Epidermal melanocyte (primary cell): ENCODE measurements at regions not wholly inside any gene's neighbourhood (a gene's known extent, or its start where the extent isn't known, plus 50 kb on each side); places are given as distances from the start of the nearest gene placed in this dataset.

Experiments
- DNase-seq: peaks from one replicate; pipeline ENCODE4 v3.0.0; 2011; ENCODE audit warnings: low spot score; ENCODE audit not compliant: insufficient read length

DNA sequence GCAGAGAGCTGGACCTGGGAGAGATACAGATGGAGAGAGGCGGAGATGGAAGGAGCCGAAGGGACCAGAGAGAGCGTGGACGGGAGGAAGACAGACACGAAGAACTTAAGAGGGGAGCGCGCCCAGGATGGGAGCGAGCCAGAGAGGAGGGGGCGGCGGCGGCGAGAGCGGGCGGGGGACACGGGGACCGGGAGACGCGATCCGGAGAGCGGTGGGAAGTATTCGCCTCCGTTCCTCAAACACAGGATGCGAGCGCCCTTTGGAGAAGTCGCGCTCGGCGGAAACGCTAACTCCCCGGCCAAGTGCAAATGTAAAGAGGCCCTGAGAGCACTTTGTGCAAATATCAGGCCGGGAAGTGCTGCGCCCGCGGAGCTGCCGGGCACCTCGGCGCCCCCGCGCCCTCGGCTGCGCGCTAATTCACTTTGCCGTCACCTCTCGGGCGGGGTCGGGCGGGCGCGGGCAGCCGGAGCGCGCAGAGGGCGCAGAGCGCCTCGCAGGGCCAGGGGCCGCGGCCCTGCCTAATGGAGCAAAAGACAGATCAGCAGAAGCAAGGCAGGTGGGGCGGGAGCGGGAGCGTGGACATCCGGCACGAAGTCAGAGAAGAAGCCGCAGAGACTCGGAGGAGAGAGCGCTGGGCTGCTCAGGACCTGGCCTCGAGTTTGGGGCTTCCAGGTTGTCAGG is 281.2 kb downstream of the RRAGC start:
- no peak for DNase-seq

DNA sequence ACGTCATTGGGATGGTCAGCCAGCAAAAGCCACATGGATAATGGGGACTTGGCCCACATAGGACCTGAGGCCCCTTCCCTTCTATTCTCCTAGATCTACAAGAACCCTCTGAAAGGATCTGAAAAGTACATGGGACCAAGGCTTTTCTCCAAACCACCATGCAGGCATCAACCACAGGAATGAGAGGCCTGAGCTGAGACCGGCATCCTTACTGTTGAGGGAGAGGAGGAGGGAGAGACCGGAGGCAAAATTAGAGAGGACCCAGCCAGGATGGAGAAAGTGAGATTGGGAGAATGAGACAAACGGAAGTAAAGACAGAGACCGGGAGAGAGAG is 281.7 kb downstream of the RRAGC start:
- DNase-seq, result no peak

DNA sequence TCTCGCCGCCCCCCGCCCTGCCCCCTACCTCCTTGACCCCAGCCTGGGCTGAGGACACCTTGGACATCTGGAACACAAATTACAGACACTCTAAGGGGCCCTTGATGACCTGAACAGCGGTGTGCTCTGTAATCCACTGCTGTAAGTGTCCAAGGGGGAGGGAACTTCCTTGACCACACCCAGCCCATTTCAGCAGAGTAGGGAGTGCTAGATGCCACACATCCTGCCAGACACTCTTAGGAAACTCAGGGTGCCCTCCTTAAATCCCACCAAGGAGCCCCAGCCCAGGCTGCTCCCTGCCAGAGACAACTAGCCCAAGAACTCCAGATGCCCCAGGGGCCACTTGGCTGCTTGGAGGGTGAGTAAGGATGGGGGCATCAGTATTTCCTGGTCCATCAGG is 282.2 kb downstream of the RRAGC start:
- no peak for DNase-seq

DNA sequence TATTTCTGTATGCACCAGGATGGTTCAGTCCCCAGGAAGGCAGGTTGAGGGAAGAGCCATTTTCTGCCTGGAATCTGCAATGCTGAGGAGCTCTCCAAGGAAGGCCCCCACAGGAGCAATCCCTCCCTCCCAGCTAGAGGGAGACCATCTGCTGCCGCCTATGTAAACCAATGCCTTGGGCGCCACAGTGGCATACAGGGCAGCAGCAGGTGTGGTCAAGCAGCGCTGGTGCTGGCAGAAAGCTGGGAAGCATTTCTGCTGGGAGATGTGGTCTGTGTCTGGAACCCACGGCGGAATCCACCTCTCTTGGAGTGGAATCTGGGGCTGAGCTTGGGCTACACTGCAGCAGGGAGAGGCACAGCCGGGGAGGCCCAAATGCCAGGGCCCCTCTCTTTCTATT is 283.3 kb downstream of the RRAGC start:
- DNase-seq, result no peak

DNA sequence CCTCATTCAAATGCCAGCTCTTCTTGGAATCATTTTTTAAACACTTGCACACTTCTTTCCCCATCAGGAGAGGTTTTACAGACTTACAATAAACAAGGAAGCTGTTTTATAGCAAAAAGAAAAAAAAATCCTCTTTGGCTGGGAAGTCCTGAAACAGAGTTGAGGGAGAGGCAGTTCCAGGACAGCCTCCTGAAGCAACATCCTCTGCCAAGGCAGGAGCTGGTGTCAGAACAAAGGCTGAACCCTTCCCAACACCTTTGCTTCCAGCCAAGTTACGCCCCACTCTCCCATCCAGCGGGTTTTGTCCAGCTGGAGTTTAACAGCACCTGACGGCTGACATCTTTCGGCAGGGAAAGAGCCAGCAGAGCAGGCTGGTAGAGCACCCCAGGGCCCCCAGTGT is 287.8 kb downstream of the RRAGC start:
- no peak for DNase-seq

DNA sequence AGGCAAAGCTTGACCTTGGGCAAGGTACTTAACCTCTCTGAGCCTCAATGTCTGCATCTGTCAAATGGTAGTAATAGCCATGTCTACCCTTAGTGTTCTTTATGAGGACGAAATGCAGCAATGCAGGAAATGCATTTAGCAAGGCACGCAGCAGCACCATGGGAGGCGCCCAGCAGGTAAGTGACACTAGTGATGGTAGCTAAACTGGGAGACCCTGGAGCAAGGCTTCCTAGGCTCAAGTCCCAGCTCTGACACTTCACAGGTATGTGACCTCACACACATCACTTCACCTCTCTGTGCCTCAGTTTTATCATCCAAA is 289.0 kb downstream of the RRAGC start:
- DNase-seq, result no peak

DNA sequence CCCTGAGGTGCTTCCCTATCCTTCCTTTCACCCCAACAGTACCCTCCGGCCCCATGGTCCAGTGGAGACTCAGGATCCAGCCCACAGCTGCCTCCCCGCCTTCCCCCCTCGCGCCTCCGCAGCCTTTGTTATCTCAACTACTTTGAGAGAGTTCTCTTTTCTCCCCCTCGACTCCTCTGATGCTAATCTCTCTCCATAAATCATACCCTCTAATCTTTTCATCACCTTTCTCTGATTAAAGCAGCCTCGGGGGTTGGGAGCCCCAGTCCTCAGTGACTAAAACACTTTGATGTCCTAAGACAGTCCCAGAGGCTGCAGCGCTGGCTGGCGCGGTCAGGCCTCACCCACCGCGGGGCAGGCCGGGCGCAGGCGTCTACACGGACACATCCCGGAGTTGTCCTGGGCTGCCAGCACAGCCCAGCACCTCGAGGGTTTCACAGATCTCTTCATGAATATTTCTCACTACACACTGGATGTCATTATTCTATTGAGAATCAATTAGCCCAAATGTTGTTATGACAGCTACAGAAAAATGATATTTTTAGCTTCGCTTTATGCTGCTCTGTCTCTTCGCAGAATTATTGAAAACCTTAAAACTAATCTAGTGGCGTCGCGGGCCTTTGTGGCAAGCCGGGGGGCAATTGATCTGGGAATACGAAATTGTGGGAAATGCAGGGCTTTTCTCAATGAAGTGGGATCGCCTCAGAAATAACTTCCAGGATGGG is 289.5 kb downstream of the RRAGC start:
- no peak for DNase-seq

DNA sequence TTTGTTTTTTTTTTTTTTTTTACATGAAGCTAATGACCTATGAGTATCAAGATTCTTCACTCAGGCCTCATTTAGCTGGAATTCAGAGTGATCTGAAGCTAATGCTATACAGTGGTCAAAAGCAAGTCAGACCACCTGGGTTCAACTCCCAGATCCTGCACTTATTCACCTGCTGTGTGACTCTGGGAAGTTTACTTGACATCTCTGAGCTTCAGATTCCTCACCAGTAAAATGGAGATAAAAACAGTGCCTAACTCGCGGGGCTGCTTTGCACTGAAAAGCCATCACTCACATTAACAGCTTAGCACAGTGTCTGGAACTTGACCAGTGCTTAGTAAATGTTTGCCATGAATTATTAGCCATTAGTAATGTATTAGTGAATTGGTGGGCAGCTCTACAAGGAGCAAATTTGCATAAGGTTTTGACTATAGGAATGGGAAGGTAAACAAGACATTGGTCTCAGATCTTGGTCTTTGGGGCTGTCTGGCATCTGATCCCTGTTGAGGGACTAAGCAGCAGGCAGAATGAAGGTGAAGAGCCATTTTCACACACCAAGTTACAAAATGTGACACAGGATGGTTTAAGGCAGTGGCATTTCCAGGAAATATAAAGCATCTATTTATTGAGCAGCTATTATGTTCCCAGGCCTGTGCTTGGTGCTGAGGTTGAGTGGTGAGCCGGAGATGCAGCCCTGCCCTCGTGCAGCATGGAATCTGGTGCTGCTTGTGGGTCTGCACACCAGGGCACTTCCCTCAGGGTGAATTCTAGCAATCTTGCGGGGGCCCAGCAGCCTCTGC is 291.3 kb downstream of the RRAGC start:
- DNase-seq, result no peak

DNA sequence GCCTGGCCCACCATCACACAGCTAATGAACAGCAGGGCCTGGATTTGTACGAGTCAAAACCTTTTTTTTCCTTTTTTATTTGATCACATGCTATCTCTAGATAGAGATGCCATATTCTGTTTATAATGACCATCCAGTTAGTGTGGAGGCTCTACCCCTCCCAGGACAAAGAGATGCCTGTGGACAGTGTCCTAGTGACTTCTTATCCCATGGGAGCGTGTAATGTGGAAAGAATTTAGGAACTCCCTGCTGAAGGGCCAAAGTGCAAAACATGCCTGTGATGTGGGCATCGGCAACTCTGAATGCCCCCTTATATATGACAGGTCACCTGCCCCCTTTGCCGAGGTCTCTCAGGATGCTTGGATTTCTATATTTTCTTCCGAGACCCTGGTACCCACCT is 292.2 kb downstream of the RRAGC start:
- DNase-seq, result no peak

DNA sequence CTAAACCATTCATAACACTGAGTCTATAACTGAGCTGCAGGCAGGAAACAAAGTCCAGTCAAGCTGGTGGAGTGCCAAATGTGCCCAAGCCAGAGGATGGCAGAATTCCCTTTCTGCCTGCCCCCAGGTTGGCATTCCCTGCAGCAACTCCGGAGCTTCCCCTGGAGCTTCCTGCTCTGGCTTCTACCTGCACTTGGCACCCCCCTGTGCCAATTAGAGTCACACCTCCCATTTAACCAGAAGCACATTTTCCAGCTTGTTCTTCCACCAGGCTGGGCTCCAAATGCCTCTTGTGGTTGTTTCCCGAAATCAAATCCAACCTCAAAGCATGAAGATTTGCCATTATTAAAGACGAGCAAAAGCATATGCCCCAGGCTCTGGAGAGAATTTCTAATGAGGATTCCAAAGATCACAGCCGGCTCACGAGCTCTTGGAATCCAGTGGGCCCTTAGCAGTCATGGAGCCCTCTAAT is 294.5 kb downstream of the RRAGC start:
- DNase-seq, result no peak

DNA sequence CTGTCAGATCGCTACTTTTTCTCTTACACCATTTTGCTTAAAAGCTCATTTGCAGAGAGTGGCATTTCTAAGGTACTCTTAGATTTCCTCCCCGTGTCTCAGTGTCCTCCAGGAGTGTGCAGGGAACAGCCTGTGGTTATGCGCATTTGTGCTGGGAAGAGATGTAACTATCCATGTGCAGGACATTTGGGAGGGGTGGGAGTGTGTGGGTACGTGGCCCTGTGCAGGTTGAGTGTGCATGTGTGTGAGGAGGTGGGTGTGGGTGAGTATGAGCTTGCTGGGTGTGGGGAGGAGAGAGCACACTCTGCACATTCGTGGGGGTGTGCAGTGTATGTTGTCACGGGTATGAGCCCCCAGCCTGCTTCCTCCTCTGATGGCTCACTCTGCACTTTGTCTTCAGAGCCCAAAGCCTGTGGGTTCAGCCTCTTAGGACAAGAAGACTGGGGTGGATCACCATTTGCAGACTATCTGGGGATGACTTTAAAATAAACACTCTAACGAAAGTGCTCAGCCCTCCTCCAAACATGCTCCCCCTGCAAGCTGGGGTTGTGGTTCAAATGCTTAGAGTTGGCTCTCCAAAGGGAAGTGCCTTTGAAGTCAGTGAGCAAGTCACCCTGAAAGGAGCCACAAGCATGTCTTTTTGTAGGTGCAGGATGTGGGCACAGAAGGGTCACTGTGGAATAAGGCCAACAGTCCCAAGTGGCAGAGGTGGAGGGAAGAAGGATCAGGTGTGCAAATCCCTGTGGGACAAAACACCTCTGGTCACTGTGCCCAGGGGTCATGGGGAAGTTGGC is 295.4 kb downstream of the RRAGC start:
- DNase-seq, result no peak

DNA sequence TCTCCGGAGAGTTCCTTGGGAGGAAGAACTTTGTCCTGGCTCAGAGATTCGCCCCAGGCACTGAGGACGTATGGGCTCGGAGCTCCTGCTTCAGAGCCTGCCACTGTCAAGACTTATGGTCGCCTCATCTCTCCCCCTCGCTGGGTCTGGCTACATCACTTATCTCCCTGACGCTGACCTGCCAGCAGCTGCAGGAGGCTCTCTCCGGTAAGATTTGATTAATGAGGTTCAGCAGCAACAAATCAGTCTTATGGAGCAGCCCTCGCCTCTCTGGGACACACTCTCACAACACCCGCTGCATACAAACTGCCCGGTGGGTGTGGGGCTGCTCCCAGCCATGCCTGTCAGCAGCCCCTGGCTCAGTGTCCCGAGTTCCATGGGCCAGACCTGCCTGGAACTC is 297.8 kb downstream of the RRAGC start:
- DNase-seq, result no peak

DNA sequence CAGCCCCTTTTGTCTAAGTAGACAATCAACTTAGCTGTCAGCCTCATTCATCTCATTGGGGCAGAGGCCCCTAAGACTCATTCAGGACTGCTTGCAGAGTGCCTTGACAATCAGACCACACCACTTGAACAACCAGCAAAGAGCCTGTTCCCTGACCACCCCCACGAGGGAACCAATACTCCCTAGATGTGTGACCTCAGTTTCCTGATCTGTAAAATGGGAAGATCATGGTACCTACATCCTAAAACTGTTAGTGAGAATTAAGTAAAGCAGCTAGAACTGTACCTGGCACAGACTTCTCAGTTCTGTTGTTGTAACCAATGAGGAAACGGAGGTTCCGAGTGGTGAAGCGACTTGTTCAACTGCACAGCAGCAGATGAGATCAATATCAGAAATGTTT is 298.5 kb downstream of the RRAGC start:
- no peak for DNase-seq

DNA sequence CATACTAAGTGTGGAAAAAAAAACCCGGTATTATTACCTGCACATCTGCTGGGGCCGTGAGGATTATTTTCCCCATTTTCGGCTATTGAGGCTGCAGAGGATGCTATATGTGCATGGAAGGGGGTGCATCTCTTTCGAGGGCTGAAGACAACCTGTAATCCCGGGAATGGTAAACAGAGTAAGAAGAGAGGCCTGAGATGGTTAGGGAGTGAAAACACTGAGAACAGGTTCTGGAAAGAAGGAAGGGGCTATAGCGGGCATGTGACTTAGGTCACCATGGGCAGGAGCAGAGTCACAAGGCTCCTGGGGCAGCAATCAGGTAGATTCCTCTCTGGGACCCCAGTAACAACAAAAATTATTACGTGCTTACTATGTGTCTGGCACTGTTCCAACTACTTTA is 299.1 kb downstream of the RRAGC start:
- no peak for DNase-seq

DNA sequence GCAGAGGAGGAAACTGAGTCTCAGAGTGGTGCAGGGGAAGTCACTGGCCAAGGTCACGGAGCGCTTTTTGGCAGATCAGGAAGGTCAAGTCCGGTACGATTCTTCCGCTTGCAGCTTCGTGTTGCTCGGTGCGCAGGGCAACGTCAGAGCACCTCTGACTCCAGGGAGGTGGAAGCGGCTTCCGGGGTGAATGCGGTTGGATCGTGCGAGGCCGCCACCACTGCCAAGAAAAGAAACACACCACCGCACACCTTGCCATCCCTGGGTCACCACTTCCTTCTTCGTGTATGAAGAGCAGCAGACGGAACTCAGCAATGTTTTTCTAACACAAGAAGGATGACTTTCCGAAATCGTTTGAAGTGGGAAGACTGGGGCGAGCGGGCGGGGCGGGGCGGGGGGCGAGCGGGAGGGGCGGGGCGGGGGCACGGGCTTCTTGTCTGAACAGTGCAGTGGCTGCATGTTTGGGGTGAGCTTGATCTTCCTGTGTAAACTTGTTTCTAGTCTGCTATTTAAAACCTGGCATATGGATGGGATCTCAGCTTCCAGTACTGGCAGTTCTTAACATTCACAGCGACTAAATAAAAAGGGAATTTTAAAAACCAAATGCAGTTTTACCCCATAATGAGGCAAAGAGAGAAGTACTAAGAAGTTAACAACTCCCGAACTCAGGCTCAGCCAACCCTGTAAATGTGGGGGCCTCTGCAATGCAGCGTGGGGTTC is 300.0 kb downstream of the RRAGC start:
- DNase-seq, result no peak

DNA sequence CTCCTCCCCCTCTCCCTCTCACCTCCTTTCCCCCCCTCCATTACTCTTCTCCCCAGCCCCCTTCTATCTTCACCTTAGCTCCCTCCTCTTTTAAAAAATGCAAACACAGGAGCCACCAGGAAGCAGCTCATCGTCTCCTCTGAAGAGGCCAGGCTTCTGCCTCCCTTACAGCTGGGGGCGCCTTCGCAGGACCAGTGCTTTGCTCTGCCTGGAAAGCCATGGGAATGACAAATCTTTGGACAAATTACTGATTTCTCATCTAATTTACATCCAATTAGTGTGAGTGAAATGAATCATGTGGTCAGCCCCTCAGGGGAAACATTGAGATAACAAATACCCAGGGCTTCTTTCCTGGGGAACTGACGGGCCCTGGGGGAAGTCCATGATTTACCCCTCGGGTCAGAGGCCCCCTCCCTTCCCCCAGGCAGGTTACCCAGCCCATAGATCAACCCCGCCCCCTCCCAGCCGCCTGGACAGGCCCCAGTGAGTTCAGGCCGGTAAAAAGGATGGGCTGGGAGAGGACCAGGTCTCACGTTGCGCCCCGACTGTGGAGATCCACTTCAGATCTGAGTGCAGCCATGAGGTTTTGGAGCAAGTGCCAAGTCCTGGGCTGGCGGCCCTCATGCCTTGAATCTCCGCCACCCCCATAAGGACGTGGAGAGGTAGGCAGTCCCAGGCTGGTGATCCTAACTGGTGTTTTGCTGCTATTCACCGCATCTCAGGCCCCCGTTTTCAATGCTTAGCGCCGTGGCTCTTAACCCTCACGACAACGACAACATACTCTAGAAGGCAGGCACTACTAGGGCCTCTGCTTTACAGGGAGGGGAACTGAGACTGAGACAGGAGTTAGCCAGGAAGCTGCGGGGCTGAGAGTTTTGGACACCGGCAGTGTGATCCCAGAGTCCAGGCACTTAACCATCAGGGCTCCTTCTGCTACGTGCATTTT is 300.8 kb downstream of the RRAGC start:
- no peak for DNase-seq

DNA sequence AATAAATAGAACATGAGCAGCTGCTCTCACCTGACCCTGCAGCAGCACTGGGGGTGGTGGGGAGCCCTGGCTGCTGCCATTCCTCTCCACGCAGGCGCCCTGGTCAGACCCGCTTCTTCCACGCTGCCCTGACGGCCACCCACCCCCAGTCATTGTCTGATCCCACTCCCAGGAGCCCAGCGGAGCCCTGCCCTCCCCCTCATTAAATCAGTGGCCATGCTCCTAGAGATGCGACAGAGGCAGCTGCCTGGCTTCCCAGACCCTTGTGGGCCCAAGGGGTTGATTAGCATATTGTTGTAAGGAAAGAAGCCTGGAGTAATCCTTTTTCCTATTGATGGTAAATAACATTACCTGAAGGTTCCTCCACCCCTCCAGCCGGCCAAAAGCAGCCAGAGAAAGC is 301.5 kb downstream of the RRAGC start:
- no peak for DNase-seq

DNA sequence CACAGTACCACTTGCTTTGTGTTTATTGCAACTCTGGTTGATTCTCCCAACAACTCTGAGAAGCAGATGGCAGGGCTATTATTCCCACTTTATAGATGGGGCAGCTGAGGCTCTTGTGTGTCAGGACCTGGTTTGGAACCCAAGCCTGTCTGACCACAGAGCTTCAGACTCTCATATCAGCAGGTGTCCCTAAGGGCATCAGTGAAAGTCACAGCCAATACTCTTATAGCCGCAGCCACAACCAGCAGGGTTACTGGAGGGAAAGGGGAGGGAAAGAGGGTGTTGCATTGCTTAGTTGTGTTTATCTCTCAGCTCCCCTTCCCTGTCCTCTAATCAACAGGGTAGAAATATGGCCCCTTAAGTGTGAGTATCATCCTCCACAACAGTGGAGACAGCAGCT is 304.0 kb downstream of the RRAGC start:
- DNase-seq, result no peak

DNA sequence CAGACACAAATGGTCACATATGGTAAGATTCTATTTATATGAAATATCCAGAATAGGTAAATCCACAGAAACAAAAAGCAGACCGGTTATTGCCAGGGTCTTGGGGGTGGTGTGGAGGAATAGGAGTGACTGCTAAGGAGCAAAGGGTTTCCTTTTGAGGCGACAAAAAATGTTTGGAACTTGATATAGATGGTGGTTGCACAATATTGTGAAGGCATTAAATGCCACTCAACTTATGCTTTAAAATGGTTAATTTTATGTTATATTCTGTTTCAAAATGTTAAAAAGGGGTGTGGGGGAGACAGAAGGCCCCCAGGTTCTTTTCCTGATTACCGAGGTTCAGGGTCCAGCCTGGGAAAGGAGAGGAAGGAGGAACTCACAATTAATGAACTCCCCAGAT is 304.4 kb downstream of the RRAGC start:
- no peak for DNase-seq
